H1 (cell line): ENCODE measurements at regions not wholly inside any gene's neighbourhood (a gene's known extent, or its start where the extent isn't known, plus 50 kb on each side); places are given as distances from the start of the nearest gene placed in this dataset.

Source experiments
- CTCF ChIA-PET: fragments of 300-600 bp; sonication (Branson Sonifier 250); formaldehyde crosslinking; loops from one replicate; lab custom pipeline; 2021; ENCODE audit not compliant: partially characterized antibody; lab: Charles Lee
- POLR2A ChIA-PET: fragments of 300-600 bp; sonication (Branson Sonifier 250); formaldehyde crosslinking; loops from one replicate; lab custom pipeline; 2021; ENCODE audit warnings: inconsistent platforms; ENCODE audit not compliant: partially characterized antibody; lab: Charles Lee
- DNase-seq, 2 experiments: peaks; one replicate each; pipeline versions ENCODE4 v3.0.0 to v3.0.0-alpha.2; 2010 to 2022; ENCODE audit warnings: low spot score in 2 of 2, low read depth in 1 of 2, mixed read lengths in 1 of 2
- FAIRE-seq: peaks from 2 replicates; lab custom pipeline; 2011; peaks lifted over from hg19 to GRCh38; lab: Jason Lieb, UNC
- H2AFZ ChIP-seq: 2 replicates; pipeline ENCODE4 v1.8.1; 2012; ENCODE audit warnings: low read length, inconsistent platforms
- H2AK5ac ChIP-seq: 2 replicates; pipeline ENCODE4 v1.6.1; 2013; ENCODE audit warnings: low read depth, low read length
- H2BK120ac ChIP-seq: replicated peaks from 2 replicates; pipeline ENCODE3; 2013; ENCODE audit warnings: low read depth, low read length, inconsistent platforms
- H2BK12ac ChIP-seq: 2 replicates; pipeline ENCODE4 v1.6.1; 2013; ENCODE audit warnings: low read depth, low read length
- H2BK15ac ChIP-seq: 2 replicates; pipeline ENCODE4 v1.6.1; 2013; ENCODE audit warnings: low read length
- H2BK20ac ChIP-seq: 2 replicates; pipeline ENCODE4 v1.6.1; 2013; ENCODE audit warnings: low read length
- H2BK5ac ChIP-seq: 2 replicates; pipeline ENCODE4 v1.6.1; 2013; ENCODE audit warnings: low read depth, low read length
- H3K14ac ChIP-seq: 2 replicates; pipeline ENCODE4 v1.6.1; 2013; ENCODE audit warnings: inconsistent platforms; ENCODE audit not compliant: insufficient read length
- H3K18ac ChIP-seq: 2 replicates; pipeline ENCODE4 v1.6.1; 2013; ENCODE audit warnings: low read length; ENCODE audit errors: extremely low read depth
- H3K23ac ChIP-seq: 2 replicates; pipeline ENCODE4 v1.6.1; 2013; ENCODE audit warnings: inconsistent platforms; ENCODE audit not compliant: insufficient read length
- H3K23me2 ChIP-seq: 2 replicates; pipeline ENCODE4 v1.6.1; 2013; ENCODE audit warnings: low read depth, low read length
- H3K27ac ChIP-seq: 2 replicates; pipeline ENCODE4 v1.6.1; 2011; ENCODE audit warnings: low read depth, low read length, inconsistent platforms
- H3K27me3 ChIP-seq, 4 experiments: replicated peaks in 1 of 4; 1 replicate in 1 of 4; 2 replicates in 3 of 4; pipeline versions ENCODE4 v1.6.1 to v1.8.1; 2011 to 2013; ENCODE audit warnings: low read length in 3 of 4, mild to moderate bottlenecking in 3 of 4, inconsistent platforms in 2 of 4, mixed read lengths in 2 of 4, moderate library complexity in 1 of 4; ENCODE audit not compliant: control insufficient read depth in 3 of 4, insufficient read depth in 3 of 4; ENCODE audit errors: extremely low read depth in 1 of 4
- H3K36me3 ChIP-seq, 4 experiments: 2 replicates each; pipeline versions ENCODE4 v1.6.1 to v1.8.1; 2011 to 2013; ENCODE audit warnings: mild to moderate bottlenecking in 4 of 4, low read length in 3 of 4, moderate library complexity in 2 of 4, control low read depth in 1 of 4, inconsistent platforms in 1 of 4; ENCODE audit not compliant: insufficient read depth in 4 of 4, control insufficient read depth in 2 of 4
- H3K4ac ChIP-seq: replicated peaks from 2 replicates; pipeline ENCODE3; 2013; ENCODE audit warnings: low read length, low read depth, mixed read lengths, inconsistent platforms; ENCODE audit not compliant: insufficient read length
- H3K4me1 ChIP-seq, 4 experiments: replicated peaks in 1 of 4; 1 replicate in 1 of 4; 2 replicates in 3 of 4; pipeline versions ENCODE4 v1.6.1 to v1.8.1; 2011 to 2013; ENCODE audit warnings: low read length in 3 of 4, inconsistent platforms in 2 of 4, mixed read lengths in 1 of 4; ENCODE audit not compliant: insufficient read depth in 4 of 4, control insufficient read depth in 3 of 4
- H3K4me2 ChIP-seq, 2 experiments: 2 replicates each; pipeline versions ENCODE4 v1.6.1 to v1.8.1; 2011 to 2013; ENCODE audit warnings: low read depth in 2 of 2, low read length in 2 of 2, control low read depth in 1 of 2, inconsistent platforms in 1 of 2, mild to moderate bottlenecking in 1 of 2; ENCODE audit not compliant: insufficient read depth in 1 of 2
- H3K4me3 ChIP-seq, 4 experiments: fragments of 200-600, 300-600 bp in 1 of 4; sonication (generic), shearing (Covaris generic), sonication (Bioruptor Twin) in 1 of 4; 2 replicates each; pipeline versions ENCODE4 v1.5.1 to v1.8.1; 2011 to 2016; ENCODE audit warnings: low read length in 4 of 4, low read depth in 3 of 4, control low read depth in 2 of 4, inconsistent platforms in 2 of 4, mild to moderate bottlenecking in 2 of 4, mixed read lengths in 1 of 4, moderate library complexity in 1 of 4; ENCODE audit not compliant: insufficient read depth in 2 of 4; ENCODE audit errors: extremely low read depth in 1 of 4
- H3K56ac ChIP-seq: replicated peaks from 2 replicates; pipeline ENCODE3; 2013; ENCODE audit warnings: low read depth, mild to moderate bottlenecking, mixed read lengths, low read length, inconsistent platforms; ENCODE audit not compliant: insufficient read length
- H3K79me1 ChIP-seq: 2 replicates; pipeline ENCODE4 v1.6.1; 2013; ENCODE audit warnings: low read depth, low read length, control low read depth
- H3K79me2 ChIP-seq, 2 experiments: 2 replicates each; pipeline versions ENCODE4 v1.6.1 to v1.8.1; 2012 to 2013; ENCODE audit warnings: low read length in 2 of 2, mild to moderate bottlenecking in 2 of 2, inconsistent platforms in 1 of 2; ENCODE audit not compliant: insufficient read depth in 2 of 2, control insufficient read depth in 1 of 2
- H3K9ac ChIP-seq, 4 experiments: replicated peaks in 1 of 4; 1 replicate in 1 of 4; 2 replicates in 3 of 4; pipeline versions ENCODE4 v1.6.1 to v1.8.1; 2011 to 2013; ENCODE audit warnings: low read depth in 3 of 4, low read length in 3 of 4, control low read depth in 2 of 4, mild to moderate bottlenecking in 2 of 4, moderate library complexity in 2 of 4, inconsistent platforms in 1 of 4; ENCODE audit errors: extremely low read depth in 1 of 4
- H3K9me3 ChIP-seq, 2 experiments: 2 replicates each; pipeline versions ENCODE4 v1.6.1 to v1.8.1; 2012 to 2013; ENCODE audit warnings: mild to moderate bottlenecking in 2 of 2, moderate library complexity in 2 of 2, control low read depth in 1 of 2, inconsistent platforms in 1 of 2, low read depth in 1 of 2, low read length in 1 of 2, mixed read lengths in 1 of 2; ENCODE audit not compliant: insufficient read depth in 2 of 2
- H4K20me1 ChIP-seq, 2 experiments: replicated peaks in 1 of 2; 2 replicates each; pipeline versions ENCODE3 to v1.8.1; 2011 to 2013; ENCODE audit warnings: inconsistent platforms in 2 of 2, low read length in 2 of 2, mild to moderate bottlenecking in 1 of 2; ENCODE audit not compliant: insufficient read depth in 2 of 2, control insufficient read depth in 1 of 2
- H4K5ac ChIP-seq: 2 replicates; pipeline ENCODE4 v1.6.1; 2013; ENCODE audit warnings: low read length, low read depth, mixed read lengths, inconsistent platforms; ENCODE audit not compliant: insufficient read length
- H4K8ac ChIP-seq: 2 replicates; pipeline ENCODE4 v1.8.0; 2013; ENCODE audit warnings: mild to moderate bottlenecking, moderate library complexity, low read length, inconsistent platforms; ENCODE audit not compliant: insufficient read depth; ENCODE audit errors: extremely low read depth
- H4K91ac ChIP-seq: replicated peaks from 2 replicates; pipeline ENCODE3; 2013; ENCODE audit warnings: low read length, mixed read lengths, inconsistent platforms; ENCODE audit not compliant: insufficient read length
- ASH2L ChIP-seq: fragments of 200-600, 300-600 bp; sonication (generic); IDR thresholded peaks from one replicate; pipeline ENCODE4 v1.7.1; 2017; ENCODE audit warnings: low read length
- BACH1 ChIP-seq: IDR thresholded peaks from 2 replicates; pipeline ENCODE4 v1.6.1; 2012; ENCODE audit warnings: low read length, improper control_type of control experiment
- CEBPB ChIP-seq: IDR thresholded peaks from 2 replicates; pipeline ENCODE4 v1.6.1; 2012; ENCODE audit warnings: low read depth, low read length
- E2F6 ChIP-seq: IDR thresholded peaks from 2 replicates; pipeline ENCODE4 v1.6.1; 2012; ENCODE audit warnings: inconsistent platforms
- EZH2 ChIP-seq: fragments of 200-600 bp; sonication (generic); IDR thresholded peaks from 2 replicates; pipeline ENCODE4 v1.7.1; 2012; ENCODE audit warnings: low read depth, mild to moderate bottlenecking, moderate library complexity, low read length, inconsistent platforms; ENCODE audit not compliant: severe bottlenecking
- FOSL1 ChIP-seq: IDR thresholded peaks from 2 replicates; pipeline ENCODE4 v1.6.1; 2011; ENCODE audit warnings: mild to moderate bottlenecking, low read depth, low read length, moderate library complexity; ENCODE audit not compliant: insufficient read depth
- GABPA ChIP-seq: IDR thresholded peaks from 2 replicates; pipeline ENCODE4 v1.6.1; 2011; ENCODE audit warnings: mild to moderate bottlenecking, low read length, moderate library complexity, borderline replicate concordance; ENCODE audit not compliant: insufficient read depth
- JUND ChIP-seq: IDR thresholded peaks from 2 replicates; pipeline ENCODE4 v1.6.1; 2011; ENCODE audit warnings: mild to moderate bottlenecking, improper control_type of control experiment, low read length
- NRF1 ChIP-seq: IDR thresholded peaks from 2 replicates; pipeline ENCODE4 v1.6.1; 2011; ENCODE audit warnings: mild to moderate bottlenecking, low read depth, low read length, improper control_type of control experiment
- SP4 ChIP-seq: IDR thresholded peaks from 2 replicates; pipeline ENCODE4 v1.6.1; 2012; ENCODE audit warnings: low read length, inconsistent platforms
- SRF ChIP-seq: IDR thresholded peaks from 2 replicates; pipeline ENCODE4 v1.6.1; 2011; ENCODE audit warnings: mild to moderate bottlenecking, low read depth, low read length, moderate library complexity
- SUZ12 ChIP-seq: fragments of 200-600 bp; sonication (generic); IDR thresholded peaks from 2 replicates; pipeline ENCODE4 v1.6.1; 2012; ENCODE audit warnings: mild to moderate bottlenecking, inconsistent platforms, low read length, moderate library complexity, mixed read lengths
- TAF7 ChIP-seq: optimal IDR thresholded peaks from 2 replicates; pipeline ENCODE3; 2011; ENCODE audit warnings: low read depth, mild to moderate bottlenecking, inconsistent platforms, low read length, moderate library complexity, borderline replicate concordance
- WGBS, 2 experiments: shearing (Covaris generic) in 1 of 2; methylation state at CpG; one replicate each; pipeline versions ENCODE4 v1.1.6 to v1.1.7; 2013 to 2015; ENCODE audit warnings: low lambda C conversion rate in 2 of 2, mixed read lengths in 2 of 2, inconsistent platforms in 1 of 2, low coverage in 1 of 2, missing lambda C conversion rate in 1 of 2; ENCODE audit not compliant: insufficient replicate concordance in 2 of 2, insufficient coverage in 1 of 2, insufficient read length in 1 of 2; ENCODE audit errors: extremely low coverage in 1 of 2, missing lambda C conversion rate in 1 of 2; 5-methylcytosine and 5-hydroxymethylcytosine counted together
- TF ChIP-seq, protein P1 (sequence below): IDR thresholded peaks from 2 replicates; pipeline ENCODE4 v1.6.1; 2011; ENCODE audit warnings: low read length, improper control_type of control experiment

GRCh38 chr11:103547691-103548090, 438.5 kb downstream of the DYNC2H1 start:
- Histone ChIP-seq H3K9ac (no peak overlapping the region), H3K79me2 (no peaks in the 10 kb centered on the region), H3K36me3 (no peaks in the 10 kb centered on the region), H4K20me1 (no peaks in the 10 kb centered on the region), H3K9me3 (no peaks in the 10 kb centered on the region; a peak in 1 of 4 replicates), H3K14ac (peak overlapping the region; percentile 67), H2AK5ac (no peak overlapping the region), H2BK15ac (no peak overlapping the region), H3K56ac (no peak overlapping the region), H4K91ac (no peak overlapping the region), H2BK12ac (no peak overlapping the region), H2BK5ac (no peak overlapping the region), H3K18ac (no peak overlapping the region), H3K23me2 (peaks cover 2% of the 10 kb centered on the region; the same call in 1 of the 2 replicates), H2BK120ac (no peak overlapping the region), H4K8ac (no peak overlapping the region), H2BK20ac (no peak overlapping the region), H3K4ac (no peak overlapping the region), H3K79me1 (no peaks in the 10 kb centered on the region; the same call in 1 of the 2 replicates), H3K4me3 (no peak overlapping the region), H3K27me3 (no peaks in the 10 kb centered on the region), H3K27ac (no peak overlapping the region), H3K4me1 (no peaks in the 10 kb centered on the region), H2AFZ (no peak overlapping the region), H3K4me2 (no peak overlapping the region), H4K5ac (no peak overlapping the region), H3K23ac (no peak overlapping the region)
- 89% methylated on average over 5 of the region's 5 CpGs; no CpG with 5 or more reads in 1 of the 2 experiments for WGBS, 2 experiments
- no peak for FAIRE-seq
- DNase-seq = no peak
- ChIA-PET CTCF (interaction anchor here (1.2 to 4.5 kb wide), 2 partner anchors 11 to 39 kb away, joined by 3 to 44 read pairs; no protein-coding TSS in a partner anchor), POLR2A (no interaction called here)
- no peak for TF ChIP-seq ASH2L
- TF ChIP-seq SUZ12 = no peak
- no peak for TF ChIP-seq CEBPB
- no peak for TF ChIP-seq E2F6
- TF ChIP-seq JUND = no peak
- TF ChIP-seq, protein P1, sequence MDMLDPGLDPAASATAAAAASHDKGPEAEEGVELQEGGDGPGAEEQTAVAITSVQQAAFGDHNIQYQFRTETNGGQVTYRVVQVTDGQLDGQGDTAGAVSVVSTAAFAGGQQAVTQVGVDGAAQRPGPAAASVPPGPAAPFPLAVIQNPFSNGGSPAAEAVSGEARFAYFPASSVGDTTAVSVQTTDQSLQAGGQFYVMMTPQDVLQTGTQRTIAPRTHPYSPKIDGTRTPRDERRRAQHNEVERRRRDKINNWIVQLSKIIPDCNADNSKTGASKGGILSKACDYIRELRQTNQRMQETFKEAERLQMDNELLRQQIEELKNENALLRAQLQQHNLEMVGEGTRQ = no peak
- TF ChIP-seq SP4 = no peak
- TF ChIP-seq NRF1 = no peak
- TF ChIP-seq FOSL1 = no peak
- TF ChIP-seq GABPA = no peak
- no peak for TF ChIP-seq EZH2
- TF ChIP-seq SRF = no peak
- no peak for TF ChIP-seq TAF7
- no peak for TF ChIP-seq BACH1
